8988T (cell line): ENCODE measurements at regions not wholly inside any gene's neighbourhood (a gene's known extent, or its start where the extent isn't known, plus 50 kb on each side); places are given as distances from the start of the nearest gene placed in this dataset.

Experiments used
- DNase-seq: peaks from one replicate; pipeline ENCODE4 v3.0.0; 2011

- no peak for DNase-seq
These were observed 831.2 kb upstream of the CDH2 start for GRCh38 chr18:29007986-29008654.

- DNase-seq, result no peak
These were observed 828.0 kb upstream of the CDH2 start for GRCh38 chr18:29004921-29005320.

- DNase-seq, result no peak
These were observed 826.3 kb upstream of the CDH2 start for GRCh38 chr18:29003194-29003593.

GRCh38 chr18:29002747-29003146, 825.8 kb upstream of the CDH2 start:
- no peak for DNase-seq

GRCh38 chr18:28999726-29000125, 822.8 kb upstream of the CDH2 start:
- no peak for DNase-seq

- no peak for DNase-seq
These were observed 818.4 kb upstream of the CDH2 start for GRCh38 chr18:28995319-28995718.

- DNase-seq, result no peak
These were observed 807.8 kb upstream of the CDH2 start for GRCh38 chr18:28984731-28985130.

- no peak for DNase-seq
These were observed 797.6 kb upstream of the CDH2 start for GRCh38 chr18:28974504-28974903.

GRCh38 chr18:28973324-28973723, 796.4 kb upstream of the CDH2 start:
- no peak for DNase-seq

GRCh38 chr18:28972333-28972907, 795.5 kb upstream of the CDH2 start:
- DNase-seq, result no peak

GRCh38 chr18:28963481-28963880, 786.6 kb upstream of the CDH2 start:
- DNase-seq, result no peak

GRCh38 chr18:28961669-28962228, 784.8 kb upstream of the CDH2 start:
- no peak for DNase-seq

GRCh38 chr18:28960146-28960545, 783.2 kb upstream of the CDH2 start:
- DNase-seq, result no peak

- no peak for DNase-seq
These were observed 775.4 kb upstream of the CDH2 start for GRCh38 chr18:28952339-28952738.

GRCh38 chr18:28947900-28948299, 771.0 kb upstream of the CDH2 start:
- DNase-seq, result no peak

GRCh38 chr18:28946471-28946870, 769.5 kb upstream of the CDH2 start:
- DNase-seq, result no peak

- no peak for DNase-seq
These were observed 746.0 kb upstream of the CDH2 start for GRCh38 chr18:28922936-28923335.

GRCh38 chr18:28916456-28916855, 739.5 kb upstream of the CDH2 start:
- no peak for DNase-seq

GRCh38 chr18:28905509-28905908, 728.6 kb upstream of the CDH2 start:
- peak; percentile 6 for DNase-seq

- no peak for DNase-seq
These were observed 727.9 kb upstream of the CDH2 start for GRCh38 chr18:28904789-28905364.

GRCh38 chr18:28903306-28903705, 726.4 kb upstream of the CDH2 start:
- no peak for DNase-seq

- DNase-seq, result no peak
These were observed 713.9 kb upstream of the CDH2 start for GRCh38 chr18:28890791-28891190.

- DNase-seq, result no peak
These were observed 707.4 kb upstream of the CDH2 start for GRCh38 chr18:28884304-28884703.

- no peak for DNase-seq
These were observed 703.9 kb upstream of the CDH2 start for GRCh38 chr18:28880856-28881255.
